ENCODE measurements at regions not wholly inside any gene's neighbourhood (a gene's known extent, or its start where the extent isn't known, plus 50 kb on each side); places are given as distances from the start of the nearest gene placed in this dataset.
"Not testable (repeated sequence)": the region's sequence is repeated elsewhere in the genome, so short reads cannot be mapped to it uniquely, and the experiment has no call there.

DNA sequence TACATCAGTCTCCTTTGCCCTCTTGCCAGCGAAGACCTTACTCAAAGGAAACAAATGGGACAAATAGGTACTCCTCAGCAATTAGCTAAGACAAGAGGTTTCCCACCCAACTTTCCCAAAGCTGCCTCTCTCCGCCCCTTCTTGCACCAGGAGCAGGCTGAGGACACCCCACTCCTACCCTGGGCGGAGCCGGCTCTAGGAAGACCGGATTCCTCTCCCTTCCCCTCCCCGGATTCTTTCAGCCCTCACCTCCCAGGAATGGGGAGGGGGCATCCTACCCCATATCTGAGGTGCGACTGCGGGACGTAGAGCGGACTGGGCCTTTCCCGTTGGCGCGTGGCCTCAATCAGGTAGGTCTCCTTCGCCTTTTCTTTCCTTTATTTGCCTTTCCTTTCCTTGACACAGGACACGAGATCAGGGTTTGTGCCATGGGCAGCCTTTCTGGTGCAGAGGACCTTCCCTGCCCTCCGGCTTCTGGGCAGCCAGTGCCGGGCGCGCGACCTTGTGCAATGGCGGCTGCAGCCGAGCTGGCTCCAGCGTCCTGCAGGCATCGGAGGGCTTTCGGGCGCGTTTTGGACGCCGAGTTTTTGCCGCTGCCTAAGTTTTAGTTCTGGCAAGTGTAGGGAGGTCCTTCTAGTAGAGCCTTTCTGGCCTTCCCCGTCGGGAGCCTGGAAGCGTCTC lies 279.9 kb downstream of the PLS3 start:
- not testable (repeated sequence) for DNase-seq (ENCODE audit: low read depth)

DNA sequence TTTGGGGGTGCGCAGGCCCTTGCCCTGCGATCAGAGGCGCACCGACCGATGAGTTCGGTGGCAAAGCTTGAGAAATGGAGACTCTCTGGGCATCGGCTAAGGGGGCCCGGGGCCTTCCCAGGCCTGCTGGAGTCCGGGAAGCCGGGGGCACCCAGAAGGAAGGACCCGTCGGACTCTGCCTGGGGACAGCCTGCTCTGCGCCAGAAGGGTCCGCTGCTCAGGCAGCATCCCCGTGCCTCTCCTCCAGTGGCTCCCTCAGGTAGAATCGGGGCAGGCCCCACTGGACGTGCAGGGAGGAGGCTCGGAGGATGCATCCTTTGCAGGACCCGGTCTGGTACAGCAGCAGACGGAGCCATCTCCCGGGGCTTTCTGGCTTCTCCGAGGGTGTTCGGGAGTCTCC lies 290.0 kb downstream of the PLS3 start:
- DNase-seq (ENCODE audit: low read depth), result not testable (repeated sequence)

DNA sequence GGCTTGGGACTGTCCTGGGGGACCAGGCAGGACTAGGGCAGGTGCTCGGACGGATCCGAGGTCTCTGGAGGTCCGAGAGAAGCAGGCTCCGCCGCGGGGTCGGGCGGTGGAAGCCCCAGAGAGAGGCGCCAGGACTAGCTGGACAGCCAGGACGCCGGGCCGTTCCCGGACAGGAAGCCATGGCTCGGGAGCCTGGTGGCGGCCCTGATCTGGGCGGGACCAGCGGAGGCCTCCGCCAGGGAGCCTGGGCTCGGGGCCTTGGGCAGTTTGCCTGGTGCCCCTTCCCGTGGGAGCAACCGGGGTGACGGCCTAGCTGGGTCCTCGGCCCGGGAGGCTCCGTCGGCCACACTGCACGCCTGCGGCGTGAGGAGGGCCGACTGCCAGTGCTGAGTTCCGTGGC lies 292.3 kb downstream of the PLS3 start:
- not testable (repeated sequence) for DNase-seq (ENCODE audit: low read depth)

DNA sequence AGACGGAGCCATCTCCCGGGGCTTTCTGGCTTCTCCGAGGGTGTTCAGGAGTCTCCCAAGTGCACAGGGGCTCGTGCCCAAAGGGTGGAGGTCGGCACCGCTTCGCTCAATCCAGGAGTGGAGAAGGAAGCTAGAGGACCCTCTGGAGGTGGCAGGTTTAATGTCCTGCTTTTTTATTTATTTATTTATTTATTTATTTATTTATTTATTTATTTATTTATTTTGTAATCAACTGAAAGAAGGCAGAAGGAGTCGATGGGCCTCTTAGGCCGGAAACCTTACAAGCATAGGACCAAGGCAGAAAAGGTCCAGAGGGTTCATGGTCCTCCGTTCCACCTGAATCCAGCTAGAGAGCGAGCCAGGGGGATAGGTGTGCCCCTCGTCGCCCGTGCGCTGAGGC lies 289.4 kb upstream of the AGTR2 start:
- DNase-seq (ENCODE audit: low read depth), result not testable (repeated sequence)

DNA sequence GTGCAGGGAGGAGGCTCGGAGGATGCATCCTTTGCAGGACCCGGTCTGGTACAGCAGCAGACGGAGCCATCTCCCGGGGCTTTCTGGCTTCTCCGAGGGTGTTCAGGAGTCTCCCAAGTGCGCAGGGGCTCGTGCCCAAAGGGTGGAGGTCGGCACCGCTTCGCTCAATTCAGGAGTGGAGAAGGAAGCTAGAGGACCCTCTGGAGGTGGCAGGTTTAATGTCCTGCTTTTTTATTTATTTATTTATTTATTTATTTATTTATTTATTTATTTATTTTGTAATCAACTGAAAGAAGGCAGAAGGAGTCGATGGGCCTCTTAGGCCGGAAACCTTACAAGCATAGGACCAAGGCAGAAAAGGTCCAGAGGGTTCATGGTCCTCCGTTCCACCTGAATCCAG lies 286.4 kb upstream of the AGTR2 start:
- not testable (repeated sequence) for DNase-seq (ENCODE audit: low read depth)

DNA sequence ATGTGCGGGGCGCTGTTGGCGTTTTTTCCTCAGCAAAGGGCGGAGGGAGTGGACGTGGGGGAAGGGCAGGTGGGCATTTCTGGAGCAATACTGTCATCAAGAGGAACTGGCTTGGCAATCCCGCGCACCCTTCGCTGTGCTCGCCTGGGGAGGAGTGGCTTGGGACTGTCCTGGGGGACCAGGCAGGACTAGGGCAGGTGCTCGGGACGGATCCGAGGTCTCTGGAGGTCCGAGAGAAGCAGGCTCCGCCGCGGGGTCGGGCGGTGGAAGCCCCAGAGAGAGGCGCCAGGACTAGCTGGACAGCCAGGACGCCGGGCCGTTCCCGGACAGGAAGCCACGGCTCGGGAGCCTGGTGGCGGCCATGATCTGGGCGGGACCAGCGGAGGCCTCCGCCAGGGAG lies 282.5 kb upstream of the AGTR2 start:
- DNase-seq (ENCODE audit: low read depth), result peak; percentile 29

DNA sequence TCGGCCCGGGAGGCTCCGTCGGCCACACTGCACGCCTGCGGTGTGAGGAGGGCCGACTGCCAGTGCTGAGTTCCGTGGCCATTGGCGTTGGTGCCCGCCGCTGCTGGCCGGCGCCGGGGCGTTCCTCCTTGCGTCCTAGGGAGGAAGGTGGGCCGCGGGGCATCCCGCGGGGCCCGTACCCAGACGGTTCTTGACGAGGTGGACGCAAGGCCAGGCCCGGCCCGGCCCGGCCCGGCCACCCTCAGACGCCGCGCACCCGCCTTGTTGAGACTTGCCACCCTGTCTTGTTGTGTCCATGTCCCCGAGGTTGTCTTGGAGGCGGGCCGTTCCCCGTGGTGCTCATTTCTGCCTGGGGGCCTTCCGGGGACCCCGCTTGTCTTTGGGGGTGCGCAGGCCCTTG lies 282.0 kb upstream of the AGTR2 start:
- DNase-seq (ENCODE audit: low read depth), result not testable (repeated sequence)

DNA sequence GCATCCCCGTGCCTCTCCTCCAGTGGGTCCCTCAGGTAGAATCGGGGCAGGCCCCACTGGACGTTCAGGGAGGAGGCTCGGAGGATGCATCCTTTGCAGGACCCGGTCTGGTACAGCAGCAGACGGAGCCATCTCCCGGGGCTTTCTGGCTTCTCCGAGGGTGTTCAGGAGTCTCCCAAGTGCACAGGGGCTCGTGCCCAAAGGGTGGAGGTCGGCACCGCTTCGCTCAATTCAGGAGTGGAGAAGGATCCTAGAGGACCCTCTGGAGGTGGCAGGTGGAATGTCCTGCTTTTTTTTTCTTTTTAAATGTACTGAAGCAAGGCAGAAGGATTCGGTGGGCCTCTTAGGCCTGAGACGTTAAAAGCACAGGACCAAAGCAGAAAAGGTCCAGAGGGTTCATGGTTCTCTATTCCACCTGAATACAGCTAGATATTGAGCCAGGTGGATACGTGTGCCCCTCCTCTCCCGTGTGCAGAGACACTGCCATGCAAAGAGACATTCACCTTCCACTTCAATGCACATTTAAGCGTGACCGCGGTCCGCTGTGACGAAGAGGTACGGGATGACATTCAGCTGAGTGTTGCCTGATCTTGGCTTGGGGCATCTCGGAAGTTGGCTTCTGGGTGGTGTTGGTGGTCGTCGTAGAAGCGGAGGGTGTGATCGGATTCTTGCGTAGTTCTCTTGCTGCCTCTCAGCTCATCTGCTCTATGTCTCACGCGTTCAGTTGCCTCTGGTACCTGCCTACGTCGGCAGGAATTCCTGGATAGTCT lies 281.2 kb upstream of the AGTR2 start:
- no peak for DNase-seq (ENCODE audit: low read depth)

DNA sequence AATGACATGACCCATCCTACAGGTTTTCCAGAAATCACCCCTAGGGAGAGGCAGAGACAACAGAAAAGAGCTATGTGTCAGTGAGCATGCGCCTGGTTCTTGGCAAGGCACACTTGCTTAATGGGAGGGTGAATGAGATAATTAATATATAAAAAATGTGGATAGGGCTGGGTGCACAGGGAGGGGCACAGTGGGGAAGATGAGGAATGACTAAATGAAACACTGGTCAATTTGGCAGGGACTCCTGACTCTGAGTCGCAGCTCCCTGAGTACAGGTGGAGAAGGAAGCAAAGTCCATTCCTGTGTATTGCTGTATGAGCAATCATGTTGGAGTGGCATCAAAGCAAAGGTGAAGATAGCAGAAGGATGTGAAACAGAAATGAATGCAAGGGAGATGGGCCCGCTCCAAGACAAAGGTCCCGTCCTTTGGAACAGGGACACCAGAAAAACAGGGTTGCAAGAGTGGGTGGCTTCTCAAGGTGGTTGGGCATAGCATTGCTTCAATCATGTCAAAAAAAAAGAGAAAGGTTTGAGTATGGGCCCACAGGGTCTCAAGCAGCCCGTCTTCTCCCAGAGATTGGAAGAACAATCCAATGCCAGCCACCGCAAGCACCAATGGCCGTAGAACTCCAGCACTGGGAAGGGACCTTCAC lies 278.4 kb upstream of the AGTR2 start:
- no peak for DNase-seq (ENCODE audit: low read depth)

DNA sequence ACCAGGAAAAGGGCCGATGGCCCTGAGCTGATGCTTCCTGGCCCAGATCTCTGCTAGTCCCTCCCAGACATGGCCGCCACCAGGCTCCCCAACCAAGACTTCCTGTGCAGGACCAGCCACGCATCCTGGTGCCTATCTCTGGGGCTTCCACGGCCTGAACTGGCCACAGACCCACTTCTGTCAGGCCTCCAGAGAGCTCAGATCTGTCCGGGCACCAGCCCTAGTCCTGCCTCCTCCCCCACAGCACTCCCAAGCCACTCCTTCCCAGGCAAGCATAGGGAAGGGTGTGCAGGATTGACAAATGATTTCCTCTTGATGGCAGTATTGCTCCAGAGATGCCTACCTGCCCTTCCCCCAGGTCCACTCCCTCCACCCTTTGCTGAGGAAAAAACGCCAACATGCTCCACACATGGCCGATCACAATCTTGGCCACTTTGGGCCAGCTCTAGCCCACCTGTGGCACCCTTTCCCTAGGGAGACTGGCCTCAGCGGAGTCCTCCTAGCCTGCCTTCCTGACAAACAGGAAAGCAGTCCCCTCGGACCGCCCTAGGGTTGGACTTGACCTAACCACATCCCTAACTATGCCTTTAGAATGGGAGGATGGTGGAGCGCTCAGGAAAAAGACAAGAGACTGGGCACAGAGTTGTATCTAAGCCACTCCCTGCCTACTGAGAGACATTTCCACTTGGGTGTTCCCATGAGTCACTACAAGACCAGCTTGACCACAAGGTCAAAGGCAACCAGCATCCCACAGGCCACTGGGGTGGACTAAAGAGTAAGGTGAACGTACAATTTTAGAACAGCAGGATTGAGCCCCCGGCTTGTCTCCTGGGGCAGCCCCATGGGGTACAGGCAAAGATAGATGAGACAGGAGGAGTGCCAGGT lies 277.5 kb upstream of the AGTR2 start:
- DNase-seq (ENCODE audit: low read depth), result no peak

DNA sequence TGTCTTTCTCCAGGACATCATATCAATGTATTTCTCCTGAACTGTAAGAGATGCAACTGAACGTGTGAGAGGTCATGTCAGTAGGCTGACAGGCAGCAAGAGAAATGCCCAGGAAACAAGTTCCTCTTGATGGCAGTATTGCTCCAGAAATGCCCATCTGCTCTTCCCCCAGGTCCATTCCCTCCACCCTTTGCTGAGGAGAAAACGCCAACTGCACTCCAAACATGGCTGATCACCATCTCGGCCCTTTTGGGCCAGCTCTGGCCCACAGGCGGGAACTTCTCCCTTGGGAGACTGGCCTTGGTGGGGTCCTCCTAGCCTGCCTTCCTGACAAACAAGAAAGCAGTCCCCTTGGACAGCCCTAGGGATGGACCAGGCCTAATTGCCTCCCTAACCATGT lies 276.5 kb upstream of the AGTR2 start:
- no peak for DNase-seq (ENCODE audit: low read depth)

DNA sequence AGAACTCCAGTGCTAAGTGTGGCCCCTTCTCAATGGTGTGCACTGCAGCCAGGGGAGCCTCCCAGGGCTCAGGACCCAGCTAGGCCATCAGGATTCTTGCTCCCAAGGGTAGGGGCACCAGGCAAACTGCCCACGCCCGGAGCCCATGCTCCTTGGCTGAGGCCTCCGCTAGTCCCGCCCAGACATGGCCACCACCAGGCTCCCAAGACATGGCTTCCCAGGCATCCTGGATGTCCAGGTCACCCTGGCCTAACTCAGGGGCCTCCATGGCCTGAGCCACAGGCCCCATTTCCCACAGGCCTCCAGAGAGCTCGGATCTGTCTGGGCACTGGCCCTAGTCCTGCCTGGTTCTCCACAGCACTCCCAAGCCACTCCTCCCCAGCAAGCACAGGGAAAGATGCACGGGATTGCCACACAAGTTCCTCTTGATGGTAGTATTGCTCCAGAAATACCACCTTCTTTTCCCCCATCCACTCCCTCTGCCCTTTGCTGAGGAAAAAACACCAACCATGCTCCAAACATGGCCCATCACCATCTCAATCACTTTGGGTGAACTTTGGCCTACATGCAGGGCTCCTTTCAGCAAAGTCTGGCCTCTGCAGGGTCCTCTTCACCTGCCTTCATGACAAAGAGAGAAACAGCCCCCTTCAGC lies 274.7 kb upstream of the AGTR2 start:
- no peak for DNase-seq (ENCODE audit: low read depth)

DNA sequence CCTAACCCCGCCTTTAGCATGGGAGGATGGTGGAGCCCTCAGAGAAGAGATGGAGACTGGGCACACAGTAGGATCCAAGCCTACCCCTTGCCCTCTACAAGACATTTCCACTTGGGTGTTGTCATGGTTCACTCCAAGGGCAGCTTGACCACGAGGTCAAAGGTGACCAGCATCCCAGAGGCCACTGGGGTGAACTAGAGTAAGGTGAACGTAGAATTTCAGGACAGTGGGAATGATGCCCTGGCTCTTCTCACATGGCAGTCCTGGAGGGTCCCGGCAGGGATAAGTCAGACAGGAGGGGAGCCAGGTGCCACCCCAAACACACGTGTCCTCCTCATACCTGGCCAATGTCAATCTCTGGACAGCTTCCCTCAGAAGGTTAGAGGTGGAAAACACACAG lies 274.2 kb upstream of the AGTR2 start:
- no peak for DNase-seq (ENCODE audit: low read depth)

DNA sequence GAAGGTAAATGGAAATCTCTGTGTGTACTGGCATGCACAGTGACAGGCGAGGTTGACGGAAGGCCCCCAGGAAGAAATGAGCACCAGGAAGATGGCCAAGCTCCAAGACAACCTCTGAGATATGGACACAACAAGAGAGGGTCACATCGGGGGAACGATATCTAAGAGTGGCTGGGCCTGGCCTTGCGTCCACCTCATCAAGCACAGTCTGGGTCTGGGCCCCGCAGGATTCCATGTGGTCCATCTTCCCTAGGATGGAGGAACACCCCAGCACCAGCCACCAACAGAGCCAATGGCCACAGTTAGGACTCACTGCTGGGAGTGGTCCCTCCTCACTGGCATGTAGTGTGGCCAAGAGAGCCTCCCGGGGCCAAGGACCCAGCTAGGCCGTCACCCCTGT lies 272.6 kb upstream of the AGTR2 start:
- DNase-seq (ENCODE audit: low read depth), result no peak

DNA sequence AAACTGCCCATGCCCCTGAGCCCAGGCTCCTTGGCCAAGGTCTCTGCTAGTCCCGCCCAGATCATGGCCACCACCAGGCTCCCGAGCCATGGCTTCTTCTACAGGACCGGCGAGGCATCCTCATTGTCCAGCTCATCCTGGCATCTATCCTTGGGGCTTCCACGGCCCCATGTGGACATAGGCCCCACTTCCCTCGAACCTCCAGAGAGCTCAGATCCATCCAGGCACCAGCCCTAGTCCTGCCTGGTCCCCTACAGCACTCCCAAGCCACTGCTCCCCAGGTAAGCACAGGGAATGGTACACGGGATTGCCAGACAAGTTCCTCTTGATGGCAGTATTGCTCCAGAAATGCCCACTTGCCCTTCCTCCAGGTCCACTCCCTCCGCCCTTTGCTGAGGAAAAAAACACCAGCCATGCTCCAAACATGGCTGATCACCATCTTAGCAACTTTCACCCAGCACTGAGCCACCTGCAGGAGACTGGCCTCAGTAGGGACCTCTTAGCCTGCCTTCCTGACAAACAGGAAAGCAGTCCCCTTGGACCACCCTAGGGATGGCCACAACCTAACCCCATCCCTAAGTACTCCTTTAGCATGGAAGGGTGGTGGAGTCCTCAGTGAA lies 272.1 kb upstream of the AGTR2 start:
- peak; percentile 30 for DNase-seq (ENCODE audit: low read depth)

DNA sequence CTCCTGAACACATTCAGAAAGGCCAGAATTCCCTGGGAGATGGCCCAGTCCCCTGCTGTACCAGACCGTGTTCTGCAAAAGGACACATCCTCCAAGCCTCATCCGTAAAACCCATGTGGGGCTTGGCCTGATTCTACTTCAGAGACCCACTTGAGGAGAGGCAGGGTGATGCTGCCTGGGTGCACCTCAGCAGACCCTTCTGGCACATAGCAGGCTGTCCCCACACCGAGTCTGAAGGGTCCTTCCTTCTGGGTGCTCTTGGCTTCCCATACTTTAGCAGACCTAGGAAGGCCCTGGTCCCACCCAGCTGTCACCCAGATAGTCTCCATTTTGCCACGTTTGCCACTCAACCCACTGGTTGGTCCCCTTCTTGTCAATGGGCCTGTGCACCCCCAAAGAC lies 270.1 kb upstream of the AGTR2 start:
- DNase-seq (ENCODE audit: low read depth), result no peak

DNA sequence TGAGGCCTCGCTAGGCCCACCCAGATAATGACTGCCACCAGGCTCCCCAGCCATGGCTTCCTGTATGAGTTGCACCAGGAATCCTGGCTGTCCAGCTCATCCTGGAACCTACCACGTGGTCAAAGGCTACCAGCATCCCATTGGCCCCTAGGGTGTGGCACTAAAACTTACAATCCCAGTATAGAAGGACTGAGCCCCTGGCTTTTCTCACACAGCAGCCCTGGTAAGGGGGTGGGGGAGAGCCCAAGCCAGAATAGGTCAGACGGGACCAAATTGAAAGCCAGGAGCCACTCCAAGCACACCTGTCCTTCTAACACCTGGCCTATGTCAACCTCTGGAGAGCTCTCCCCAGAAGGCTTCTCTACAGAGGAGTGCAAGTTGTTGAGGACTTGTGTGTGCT lies 269.3 kb upstream of the AGTR2 start:
- no peak for DNase-seq (ENCODE audit: low read depth)

DNA sequence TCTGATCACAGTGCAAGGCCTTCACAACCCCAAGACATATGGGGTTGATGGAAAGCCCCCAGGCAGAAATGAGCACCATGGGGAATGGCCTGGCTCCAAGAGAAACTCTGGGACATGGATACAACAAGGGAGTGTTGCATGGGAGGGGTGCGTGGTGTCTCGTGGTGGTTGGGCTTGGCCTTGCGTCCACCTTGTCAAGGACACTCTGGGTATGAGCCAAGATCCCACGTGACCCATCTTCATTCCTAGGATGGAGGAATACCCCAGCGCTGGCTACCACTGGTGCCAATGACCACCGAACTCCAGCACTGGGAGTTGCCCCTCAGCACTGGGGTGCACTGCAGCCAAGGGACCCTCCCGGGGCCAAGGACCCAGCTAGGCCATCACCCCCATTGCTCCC lies 267.5 kb upstream of the AGTR2 start:
- DNase-seq (ENCODE audit: low read depth), result no peak

DNA sequence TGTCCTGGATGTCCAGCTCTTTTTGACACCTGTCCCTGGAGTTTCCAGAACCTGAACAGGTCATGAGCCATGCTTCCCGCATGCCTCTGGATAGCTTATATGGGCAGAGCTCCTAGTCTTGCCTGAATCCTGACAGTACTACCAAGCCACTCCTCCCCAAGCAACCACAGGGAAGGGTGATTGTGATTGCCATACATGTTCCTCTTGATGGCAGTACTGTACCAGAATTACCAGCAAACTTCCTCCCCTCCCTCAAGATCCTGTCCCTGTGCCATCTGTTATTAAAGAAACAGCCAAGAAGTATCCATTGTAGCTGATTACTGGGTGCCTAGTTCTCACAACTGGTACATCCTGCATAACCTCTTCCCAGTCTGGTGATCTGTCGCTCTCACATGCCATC lies 264.3 kb upstream of the AGTR2 start:
- DNase-seq (ENCODE audit: low read depth), result no peak

DNA sequence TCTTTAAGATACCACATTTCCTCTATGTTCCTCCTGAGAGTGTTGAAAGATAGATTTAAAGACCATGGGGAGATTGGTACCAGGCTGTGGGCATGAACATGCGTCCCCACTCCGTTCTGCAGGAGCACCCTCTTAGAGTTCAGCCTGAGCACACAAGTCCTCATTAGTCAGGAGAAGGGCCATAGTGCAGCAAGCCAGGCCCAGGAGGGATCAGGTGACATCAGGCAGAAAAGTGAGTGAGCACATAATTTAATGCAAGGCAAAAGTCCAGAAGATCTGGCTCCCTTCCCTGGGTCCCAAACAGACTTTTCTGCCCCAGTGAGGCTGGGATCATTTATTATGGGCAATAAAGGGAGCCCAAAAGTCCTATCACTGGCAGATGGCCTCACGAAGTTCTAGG lies 263.7 kb upstream of the AGTR2 start:
- DNase-seq (ENCODE audit: low read depth), result no peak

DNA sequence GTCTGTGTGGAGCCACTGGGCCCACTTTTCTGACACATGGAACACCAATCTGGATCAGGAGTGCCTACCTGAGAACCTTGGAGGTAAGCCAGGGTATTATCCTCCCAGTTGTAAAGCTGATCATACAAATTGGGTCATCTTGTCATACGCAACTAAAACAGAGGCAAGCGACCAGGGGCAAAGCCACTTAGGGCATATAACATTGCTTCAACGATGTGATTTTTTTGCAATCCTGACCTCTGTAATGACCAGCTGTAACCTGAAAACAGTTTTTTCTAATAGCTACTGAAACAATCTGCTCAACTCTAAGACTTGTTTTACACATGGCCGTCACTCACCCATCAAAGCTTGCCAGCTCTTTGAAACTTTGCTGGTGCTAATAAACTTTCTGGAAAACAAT lies 261.5 kb upstream of the AGTR2 start:
- no peak for DNase-seq (ENCODE audit: low read depth)

All from activated gamma-delta T cell treated with anti-CD3 and anti-CD28 coated beads, Interleukin-2, amount 50 U/mL, for 16 hours (primary cell).